HTR-8/SVneo (cell line): ENCODE measurements at regions not wholly inside any gene's neighbourhood (a gene's known extent, or its start where the extent isn't known, plus 50 kb on each side); places are given as distances from the start of the nearest gene placed in this dataset.
"Not testable (repeated sequence)": the region's sequence is repeated elsewhere in the genome, so short reads cannot be mapped to it uniquely, and the experiment has no call there.

Experiments
- DNase-seq: peaks from one replicate; pipeline ENCODE4 v3.0.0; 2011; ENCODE audit warnings: low spot score, mixed read lengths; ENCODE audit not compliant: insufficient read length
- FAIRE-seq: peaks from 2 replicates; lab custom pipeline; 2011; peaks lifted over from hg19 to GRCh38; lab: Jason Lieb, UNC

GRCh38 chr16:18159185-18159584 lies 177.4 kb downstream of the NPIPA8 start:
- FAIRE-seq, DNase-seq: not testable (repeated sequence)

- not testable (repeated sequence) for DNase-seq, FAIRE-seq
Observed at GRCh38 chr16:18157854-18158253, 178.7 kb downstream of the NPIPA8 start.

GRCh38 chr16:18152832-18153231 lies 183.7 kb downstream of the NPIPA8 start:
- not testable (repeated sequence) for DNase-seq, FAIRE-seq

- FAIRE-seq, DNase-seq: not testable (repeated sequence)
Observed at GRCh38 chr16:18148132-18148531, 188.4 kb downstream of the NPIPA8 start.

GRCh38 chr16:18146601-18147142 lies 189.9 kb downstream of the NPIPA8 start:
- FAIRE-seq, DNase-seq: not testable (repeated sequence)

- FAIRE-seq: not testable (repeated sequence)
Observed at GRCh38 chr16:18142066-18142465, 194.5 kb downstream of the NPIPA8 start.

GRCh38 chr16:18136288-18136687 lies 200.2 kb downstream of the NPIPA8 start:
- not testable (repeated sequence) for DNase-seq, FAIRE-seq

More at GRCh38 chr16:18142066-18142465, 194.5 kb downstream of the NPIPA8 start:
- DNase-seq: not testable (repeated sequence)

GRCh38 chr16:18135024-18135423 lies 201.5 kb downstream of the NPIPA8 start:
- not testable (repeated sequence) for FAIRE-seq, DNase-seq

GRCh38 chr16:18131587-18131986 lies 204.9 kb downstream of the NPIPA8 start:
- DNase-seq, FAIRE-seq: not testable (repeated sequence)

GRCh38 chr16:18130478-18131120 lies 205.9 kb downstream of the NPIPA8 start:
- DNase-seq, FAIRE-seq: not testable (repeated sequence)

GRCh38 chr16:18127033-18127432 lies 209.5 kb downstream of the NPIPA8 start:
- not testable (repeated sequence) for FAIRE-seq, DNase-seq

GRCh38 chr16:18119092-18119491 lies 217.4 kb downstream of the NPIPA8 start:
- FAIRE-seq, DNase-seq: not testable (repeated sequence)

- not testable (repeated sequence) for FAIRE-seq, DNase-seq
Observed at GRCh38 chr16:18118684-18119083, 217.9 kb downstream of the NPIPA8 start.

- DNase-seq, FAIRE-seq: not testable (repeated sequence)
Observed at GRCh38 chr16:18118071-18118470, 218.5 kb downstream of the NPIPA8 start.

- not testable (repeated sequence) for FAIRE-seq, DNase-seq
Observed at GRCh38 chr16:18104412-18104811, 232.1 kb downstream of the NPIPA8 start.

- FAIRE-seq, DNase-seq: not testable (repeated sequence)
Observed at GRCh38 chr16:18101077-18101476, 235.5 kb downstream of the NPIPA8 start.

GRCh38 chr16:18092605-18093004 lies 243.9 kb downstream of the NPIPA8 start:
- not testable (repeated sequence) for DNase-seq, FAIRE-seq

- not testable (repeated sequence) for FAIRE-seq, DNase-seq
Observed at GRCh38 chr16:18080658-18081363, 255.7 kb downstream of the NPIPA8 start.

GRCh38 chr16:18077910-18078309 lies 258.6 kb downstream of the NPIPA8 start:
- DNase-seq, FAIRE-seq: not testable (repeated sequence)

- FAIRE-seq (no peak), DNase-seq (no peak)
Observed at GRCh38 chr16:18072161-18072560, 264.4 kb downstream of the NPIPA8 start.

GRCh38 chr16:18069683-18070082 lies 266.9 kb downstream of the NPIPA8 start:
- FAIRE-seq (no peak), DNase-seq (no peak)
